Limb (tissue), 2 donors: ENCODE measurements at regions not wholly inside any gene's neighbourhood (a gene's known extent, or its start where the extent isn't known, plus 50 kb on each side); places are given as distances from the start of the nearest gene placed in this dataset.
"Not testable (repeated sequence)": the region's sequence is repeated elsewhere in the genome, so short reads cannot be mapped to it uniquely, and the experiment has no call there.

Experiments used
- DNase-seq, 2 donors: peaks; one replicate each; pipeline ENCODE4 v3.0.0-alpha.2; 2016; ENCODE audit errors: extremely low spot score in 2 of 2

GRCh38 chr6:43938178-43939105 lies 168.4 kb downstream of the VEGFA start:
- peak in 1 of 2 donors; percentile 28 for DNase-seq

GRCh38 chr6:43937236-43938177 lies 167.5 kb downstream of the VEGFA start:
- DNase-seq: peak in 1 of 2 donors; percentile 19

GRCh38 chr6:43936476-43936875 lies 166.5 kb downstream of the VEGFA start:
- DNase-seq: peak in 1 of 2 donors; percentile 14

- peak in 1 of 2 donors; percentile 22 for DNase-seq
Observed at GRCh38 chr6:43935921-43936439, 166.0 kb downstream of the VEGFA start.

- DNase-seq: peak in 1 of 2 donors; percentile 16
Observed at GRCh38 chr6:43934803-43935602, 165.0 kb downstream of the VEGFA start.

- DNase-seq: peak in 1 of 2 donors; percentile 11
Observed at GRCh38 chr6:43934183-43934802, 164.3 kb downstream of the VEGFA start.

GRCh38 chr6:43933148-43933885 lies 163.3 kb downstream of the VEGFA start:
- peak in 1 of 2 donors; percentile 59 for DNase-seq

GRCh38 chr6:43932259-43933147 lies 162.5 kb downstream of the VEGFA start:
- DNase-seq: no peak

GRCh38 chr6:43931201-43931600 lies 161.2 kb downstream of the VEGFA start:
- DNase-seq: no peak

- DNase-seq: no peak
Observed at GRCh38 chr6:43930440-43931154, 160.6 kb downstream of the VEGFA start.

- DNase-seq: no peak
Observed at GRCh38 chr6:43929511-43929910, 159.5 kb downstream of the VEGFA start.

- DNase-seq: no peak
Observed at GRCh38 chr6:43927532-43928210, 157.7 kb downstream of the VEGFA start.

GRCh38 chr6:43926634-43927531 lies 156.9 kb downstream of the VEGFA start:
- DNase-seq: no peak

- DNase-seq: not testable (repeated sequence)
Observed at GRCh38 chr6:43925636-43926139, 155.7 kb downstream of the VEGFA start.

- DNase-seq: no peak
Observed at GRCh38 chr6:43924222-43924702, 154.3 kb downstream of the VEGFA start.
